Uterus (tissue), 3 donors: ENCODE measurements at regions not wholly inside any gene's neighbourhood (a gene's known extent, or its start where the extent isn't known, plus 50 kb on each side); places are given as distances from the start of the nearest gene placed in this dataset.
"Not testable (repeated sequence)": the region's sequence is repeated elsewhere in the genome, so short reads cannot be mapped to it uniquely, and the experiment has no call there.

ENCODE experiments used
- DNase-seq, 2 donors: peaks; one replicate each; pipeline ENCODE4 v3.0.0-alpha.2; 2019 to 2020
- H3K27ac ChIP-seq, 2 donors: fragments of 200-600 bp; sonication (generic); 1 replicate in 1 of 2; 2 replicates in 1 of 2; pipeline ENCODE4 v1.5.1; 2016 to 2018
- H3K27me3 ChIP-seq, 2 donors: fragments of 200-600 bp; sonication (generic); one replicate each; pipeline ENCODE4 v1.5.1; 2018 to 2019; ENCODE audit warnings: control low read depth in 1 of 2
- H3K36me3 ChIP-seq, 2 donors: fragments of 200-600 bp; sonication (generic); one replicate each; pipeline ENCODE4 v1.5.1; 2019; ENCODE audit warnings: control low read depth in 1 of 2
- H3K4me1 ChIP-seq, 2 donors: fragments of 200-600 bp; sonication (generic); one replicate each; pipeline ENCODE4 v1.5.1; 2018 to 2019; ENCODE audit warnings: control low read depth in 1 of 2
- H3K4me3 ChIP-seq, 2 donors: fragments of 200-600 bp; sonication (generic); 1 replicate in 1 of 2; 2 replicates in 1 of 2; pipeline ENCODE4 v1.5.1; 2018 to 2019; ENCODE audit warnings: mild to moderate bottlenecking in 1 of 2
- H3K9me3 ChIP-seq, 2 donors: fragments of 200-600 bp; sonication (generic); one replicate each; pipeline ENCODE4 v1.5.1; 2019; ENCODE audit warnings: control low read depth in 1 of 2
- POLR2A ChIP-seq, 2 donors: fragments of 450-650 bp; IDR thresholded peaks; one replicate each; pipeline ENCODE4 v1.6.1; 2016; ENCODE audit warnings: antibody characterized with exemption in 2 of 2, mild to moderate bottlenecking in 1 of 2, moderate library complexity in 1 of 2
- intact Hi-C: fragments of 100-400 bp; cut with DNase I; formaldehyde crosslinking; loops from one replicate; pipeline ENCODE4 v1.15.1; 2023; ENCODE audit warnings: low total_unique reads
- TF ChIP-seq, protein P1 (sequence below), 4 experiments: fragments of 200-600 bp in 2 of 4; fragments of 450-650 bp in 2 of 4; sonication (generic) in 2 of 4; IDR thresholded peaks; one replicate each; pipeline ENCODE4 v1.5.1; 2016 to 2019; ENCODE audit warnings: antibody characterized with exemption in 4 of 4, mild to moderate bottlenecking in 2 of 4, moderate library complexity in 1 of 4
- donor health status: DM: yes; HTN: yes; CAD: no.

DNA sequence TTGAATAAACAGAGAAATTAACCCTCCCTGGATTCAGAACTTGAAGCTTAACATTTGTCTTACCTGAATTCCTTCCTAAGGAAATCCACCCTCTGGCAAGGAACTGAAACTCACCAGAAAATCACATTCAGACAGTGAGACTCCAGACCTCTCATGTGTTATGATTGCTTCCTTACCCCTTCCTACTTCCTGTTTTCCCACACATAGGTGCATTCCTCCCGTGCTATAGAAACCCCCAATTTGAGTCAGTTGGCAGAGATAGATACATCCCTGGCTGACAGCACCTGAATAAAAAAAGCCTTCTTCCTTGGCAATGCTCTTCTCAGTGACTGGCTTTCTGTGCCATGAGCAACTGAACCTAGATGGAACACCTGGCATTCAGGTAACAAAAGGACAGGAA is 157.0 kb upstream of the SMIM31 start:
- no peak for TF ChIP-seq POLR2A (IDR thresholded peaks at IDR 0.05)
- TF ChIP-seq, protein P1, sequence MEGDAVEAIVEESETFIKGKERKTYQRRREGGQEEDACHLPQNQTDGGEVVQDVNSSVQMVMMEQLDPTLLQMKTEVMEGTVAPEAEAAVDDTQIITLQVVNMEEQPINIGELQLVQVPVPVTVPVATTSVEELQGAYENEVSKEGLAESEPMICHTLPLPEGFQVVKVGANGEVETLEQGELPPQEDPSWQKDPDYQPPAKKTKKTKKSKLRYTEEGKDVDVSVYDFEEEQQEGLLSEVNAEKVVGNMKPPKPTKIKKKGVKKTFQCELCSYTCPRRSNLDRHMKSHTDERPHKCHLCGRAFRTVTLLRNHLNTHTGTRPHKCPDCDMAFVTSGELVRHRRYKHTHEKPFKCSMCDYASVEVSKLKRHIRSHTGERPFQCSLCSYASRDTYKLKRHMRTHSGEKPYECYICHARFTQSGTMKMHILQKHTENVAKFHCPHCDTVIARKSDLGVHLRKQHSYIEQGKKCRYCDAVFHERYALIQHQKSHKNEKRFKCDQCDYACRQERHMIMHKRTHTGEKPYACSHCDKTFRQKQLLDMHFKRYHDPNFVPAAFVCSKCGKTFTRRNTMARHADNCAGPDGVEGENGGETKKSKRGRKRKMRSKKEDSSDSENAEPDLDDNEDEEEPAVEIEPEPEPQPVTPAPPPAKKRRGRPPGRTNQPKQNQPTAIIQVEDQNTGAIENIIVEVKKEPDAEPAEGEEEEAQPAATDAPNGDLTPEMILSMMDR (IDR thresholded peaks at IDR 0.05), result no peak
- Histone ChIP-seq H3K4me3 (no peak overlapping the region), H3K27ac (no peak overlapping the region), H3K36me3 (no peaks in the 10 kb centered on the region), H3K9me3 (peaks cover 0 to under 1% of the 10 kb centered on the region in 2 donors), H3K27me3 (no peaks in the 10 kb centered on the region), H3K4me1 (no peaks in the 10 kb centered on the region)
- intact Hi-C loops, result no loop called here
- no peak for DNase-seq

DNA sequence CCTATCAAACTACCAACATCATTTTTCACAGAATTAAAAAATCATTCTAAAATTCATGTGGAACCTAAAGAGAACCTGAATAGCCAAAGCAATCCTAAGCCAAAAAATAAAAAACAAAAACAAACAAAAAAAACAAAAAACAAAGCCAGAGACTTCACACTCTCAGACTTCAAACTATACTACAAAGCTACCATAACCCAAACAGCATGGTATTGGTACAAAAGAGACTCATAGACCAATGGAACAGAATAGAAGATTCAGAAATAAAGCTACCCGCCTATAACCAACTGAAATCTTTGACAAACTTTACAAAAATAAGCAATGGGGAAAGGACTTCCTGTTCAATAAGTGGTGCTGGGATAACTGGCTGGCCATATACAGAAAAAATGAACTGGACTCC is 152.3 kb upstream of the SMIM31 start:
- peaks cover 0 to 3% of the 10 kb centered on the region in 2 donors for H3K9me3 ChIP-seq
- no peaks in the 10 kb centered on the region for H3K27me3 ChIP-seq
- intact Hi-C loops, result no loop called here
- no peak for TF ChIP-seq POLR2A (IDR thresholded peaks at IDR 0.05)
- TF ChIP-seq, protein P1 (IDR thresholded peaks at IDR 0.05), result no peak
- H3K36me3 ChIP-seq, result no peaks in the 10 kb centered on the region
- no peak overlapping the region for H3K4me3 ChIP-seq
- no peaks in the 10 kb centered on the region for H3K4me1 ChIP-seq
- DNase-seq, result no peak
- no peak overlapping the region for H3K27ac ChIP-seq

DNA sequence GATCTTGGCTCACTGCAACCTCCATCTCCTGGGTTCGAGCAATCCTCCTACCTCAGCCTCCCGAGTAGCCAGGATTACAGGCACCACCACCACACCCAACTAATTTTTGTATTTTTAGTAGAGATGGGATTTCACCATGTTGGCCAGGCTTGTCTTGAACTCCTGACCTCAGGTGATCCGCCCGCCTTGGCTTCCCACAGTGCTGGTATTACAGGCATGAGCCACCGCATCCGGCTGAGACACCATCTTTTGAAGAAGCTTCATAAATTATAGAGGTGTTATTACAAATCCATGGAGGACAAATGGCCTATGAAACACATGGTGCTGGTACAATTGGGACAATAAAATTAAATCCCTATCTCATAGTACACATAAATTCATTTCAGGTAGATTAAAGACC is 148.1 kb upstream of the SMIM31 start:
- H3K4me1 ChIP-seq, H3K4me3 ChIP-seq, intact Hi-C loops, H3K27me3 ChIP-seq, H3K9me3 ChIP-seq, H3K27ac ChIP-seq, DNase-seq, H3K36me3 ChIP-seq: not testable (repeated sequence)

DNA sequence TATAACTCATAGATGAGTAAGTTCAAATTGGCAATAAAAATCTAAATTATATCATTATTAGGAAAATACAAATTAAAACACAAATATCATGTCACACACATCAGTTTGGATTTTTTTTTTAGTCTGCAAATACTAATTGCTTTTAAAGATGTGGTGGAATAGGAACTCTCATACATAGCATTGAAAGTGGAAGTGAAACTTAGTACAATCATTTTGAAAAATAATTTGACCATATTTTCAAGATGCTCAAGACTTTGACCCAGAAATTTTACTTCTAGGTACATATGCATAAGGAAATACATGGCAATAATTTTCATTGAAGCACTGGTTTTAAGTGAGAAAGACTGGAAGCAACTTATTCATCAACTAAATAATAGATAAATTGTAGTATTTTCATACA is 147.5 kb upstream of the SMIM31 start:
- H3K27me3 ChIP-seq, result no peaks in the 10 kb centered on the region
- H3K4me1 ChIP-seq, result no peaks in the 10 kb centered on the region
- DNase-seq, result no peak
- no peak for TF ChIP-seq POLR2A (IDR thresholded peaks at IDR 0.05)
- TF ChIP-seq, protein P1 (IDR thresholded peaks at IDR 0.05), result no peak
- peaks cover 0 to 3% of the 10 kb centered on the region in 2 donors for H3K9me3 ChIP-seq
- H3K36me3 ChIP-seq, result no peaks in the 10 kb centered on the region
- intact Hi-C loops, result no loop called here
- no peak overlapping the region for H3K27ac ChIP-seq
- H3K4me3 ChIP-seq, result no peak overlapping the region

DNA sequence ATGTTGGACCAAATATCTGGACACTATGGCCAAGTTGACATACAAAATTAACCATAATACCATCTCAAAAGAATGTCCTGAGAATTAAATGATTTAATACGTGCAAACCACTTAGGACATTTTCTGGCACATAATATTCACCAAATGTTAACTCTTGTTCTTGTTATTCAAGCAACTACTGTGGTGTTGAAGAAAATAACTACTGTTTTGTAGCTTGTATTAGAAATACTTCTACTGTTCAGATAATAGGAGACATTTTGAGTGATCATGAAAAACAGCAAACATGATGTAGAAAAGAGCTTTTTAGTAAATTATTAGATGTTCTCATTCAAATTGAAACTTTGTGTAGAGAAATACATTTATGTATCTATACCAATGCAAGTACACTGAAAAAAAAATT is 140.7 kb upstream of the SMIM31 start:
- no peaks in the 10 kb centered on the region for H3K4me1 ChIP-seq
- H3K27ac ChIP-seq, result no peak overlapping the region
- no peaks in the 10 kb centered on the region for H3K27me3 ChIP-seq
- TF ChIP-seq, protein P1 (IDR thresholded peaks at IDR 0.05), result no peak
- no peak for TF ChIP-seq POLR2A (IDR thresholded peaks at IDR 0.05)
- no peak overlapping the region for H3K4me3 ChIP-seq
- intact Hi-C loops, result no loop called here
- DNase-seq, result no peak
- no peaks in the 10 kb centered on the region for H3K36me3 ChIP-seq
- H3K9me3 ChIP-seq, result no peaks in the 10 kb centered on the region

DNA sequence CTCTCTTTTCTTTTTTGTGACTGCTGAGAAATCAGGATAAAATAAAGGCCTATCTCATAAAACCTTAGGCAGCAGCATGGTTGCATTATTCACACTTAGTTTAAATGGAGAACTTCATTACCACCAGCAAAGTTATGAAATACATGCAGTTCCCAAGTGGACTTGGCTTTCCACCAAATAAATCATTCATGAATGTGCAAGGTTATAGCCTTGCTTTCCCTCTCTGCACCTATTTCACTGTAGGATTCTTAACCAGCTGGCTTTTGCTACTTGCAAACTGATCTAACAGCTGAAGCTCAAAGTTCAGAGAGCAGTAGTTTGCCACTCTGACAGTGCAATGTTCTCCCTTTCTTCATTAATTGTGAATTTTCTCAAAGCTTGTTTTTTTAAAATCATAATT is 140.1 kb upstream of the SMIM31 start:
- no peaks in the 10 kb centered on the region for H3K27me3 ChIP-seq
- TF ChIP-seq, protein P1 (IDR thresholded peaks at IDR 0.05), result no peak
- TF ChIP-seq POLR2A (IDR thresholded peaks at IDR 0.05), result no peak
- no peaks in the 10 kb centered on the region for H3K9me3 ChIP-seq
- H3K36me3 ChIP-seq, result no peaks in the 10 kb centered on the region
- no peak overlapping the region for H3K4me3 ChIP-seq
- no peak overlapping the region for H3K27ac ChIP-seq
- intact Hi-C loops, result no loop called here
- no peaks in the 10 kb centered on the region for H3K4me1 ChIP-seq
- no peak for DNase-seq
